ENCODE measurements at regions not wholly inside any gene's neighbourhood (a gene's known extent, or its start where the extent isn't known, plus 50 kb on each side); places are given as distances from the start of the nearest gene placed in this dataset.

DNA sequence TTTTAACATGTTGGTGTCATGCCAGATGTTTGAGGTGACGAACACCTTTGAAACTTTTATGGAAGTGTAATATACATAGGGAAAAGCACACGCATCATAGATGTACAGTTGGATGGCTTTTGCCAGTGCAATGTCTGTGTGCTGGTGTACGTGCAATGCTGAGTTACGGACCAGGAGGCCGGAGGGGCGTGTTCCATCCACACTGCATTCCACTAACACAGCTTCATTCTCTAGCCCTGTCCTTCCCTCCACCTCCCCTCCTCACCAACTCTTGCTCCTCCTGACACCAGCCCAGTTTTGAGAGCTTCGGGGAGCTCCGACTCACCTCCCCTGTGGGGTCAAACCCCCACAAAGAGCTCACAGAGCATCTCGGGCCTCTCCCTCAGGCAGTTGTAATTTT is 358.8 kb downstream of the C16orf95 start:
- no peak for TF ChIP-seq EZH2 (IDR thresholded peaks at IDR 0.05; ENCODE audit: insufficient read depth, poor library complexity, severe bottlenecking)
- TF ChIP-seq EZH2phosphoT487 (IDR thresholded peaks at IDR 0.05; ENCODE audit: insufficient read depth, low read depth): no peak

All from GM23248 (cell line).